ENCODE measurements at regions not wholly inside any gene's neighbourhood (a gene's known extent, or its start where the extent isn't known, plus 50 kb on each side); places are given as distances from the start of the nearest gene placed in this dataset.

- TF ChIP-seq CTCF (conservative IDR thresholded peaks at IDR 0.05; ENCODE audit: low read length), result no peak
- TF ChIP-seq EZH2phosphoT487 (IDR thresholded peaks at IDR 0.05; ENCODE audit: borderline replicate concordance), result no peak
These were observed 325.5 kb upstream of the MEIS1 start for GRCh38 chr2:66109419-66109818.

Measured in Loucy (cell line).